ENCODE measurements at regions not wholly inside any gene's neighbourhood (a gene's known extent, or its start where the extent isn't known, plus 50 kb on each side); places are given as distances from the start of the nearest gene placed in this dataset.

DNA sequence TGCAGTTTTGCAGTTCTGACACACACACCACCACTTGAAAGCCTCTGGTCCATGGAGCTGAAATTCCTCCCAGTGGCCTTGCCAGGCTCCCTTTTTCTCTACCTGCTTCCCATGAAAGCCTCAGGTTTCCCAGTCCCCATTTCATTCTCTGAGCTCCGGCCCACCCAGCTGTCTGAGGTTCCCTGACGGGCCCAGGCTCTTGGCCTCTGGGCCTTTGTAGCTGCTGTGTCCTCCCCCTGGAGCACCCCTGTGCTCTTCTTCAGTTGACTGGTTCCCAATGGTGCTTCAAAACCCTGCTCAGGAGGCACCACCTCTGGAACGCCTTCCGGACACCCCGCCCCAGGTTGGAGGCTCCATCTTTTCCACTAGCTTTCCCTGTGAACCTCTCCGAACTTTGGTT, 155.9 kb upstream of the SHB start:
- DNase-seq: no peak

DNA sequence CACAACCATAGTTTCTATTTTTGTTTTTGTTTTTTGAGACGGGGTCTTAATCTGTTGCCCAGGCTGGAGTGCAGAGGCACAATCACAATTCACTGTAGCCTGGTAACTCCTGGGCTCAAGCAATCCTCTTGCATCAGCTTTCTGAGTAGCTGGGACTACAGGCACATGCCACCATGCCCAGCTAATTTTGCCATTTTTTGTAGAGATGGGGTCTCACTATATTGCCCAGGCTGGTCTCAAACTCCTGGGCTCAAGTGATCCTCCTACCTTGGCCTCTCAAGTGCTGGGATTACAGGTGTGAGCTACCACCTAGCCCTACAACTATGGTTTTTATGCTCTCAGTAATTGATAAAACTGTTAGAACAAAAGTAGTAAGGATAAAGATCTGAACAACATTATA, 147.5 kb upstream of the SHB start:
- DNase-seq: no peak

DNA sequence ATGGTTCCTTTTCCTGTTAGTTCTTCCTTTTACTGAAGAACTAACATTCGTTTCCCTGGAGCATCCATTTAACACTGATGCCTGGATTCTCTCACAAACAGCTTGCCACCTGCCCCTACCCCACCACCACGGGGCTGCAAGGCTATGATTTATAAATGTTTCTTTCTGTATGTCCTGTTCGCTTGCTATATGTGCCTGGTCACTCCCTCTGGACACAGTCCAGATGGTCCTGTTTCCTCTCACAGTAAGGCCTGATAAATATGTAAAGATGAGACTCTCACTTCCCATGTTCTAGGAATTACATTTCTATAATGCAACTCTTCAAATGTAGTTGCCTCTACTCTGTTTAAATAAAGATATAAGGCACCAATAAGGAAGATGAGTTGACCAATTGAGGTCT, 146.4 kb upstream of the SHB start:
- no peak for DNase-seq

GRCh38 chr9:38214432-38214831, 145.4 kb upstream of the SHB start:
- no peak for DNase-seq

DNA sequence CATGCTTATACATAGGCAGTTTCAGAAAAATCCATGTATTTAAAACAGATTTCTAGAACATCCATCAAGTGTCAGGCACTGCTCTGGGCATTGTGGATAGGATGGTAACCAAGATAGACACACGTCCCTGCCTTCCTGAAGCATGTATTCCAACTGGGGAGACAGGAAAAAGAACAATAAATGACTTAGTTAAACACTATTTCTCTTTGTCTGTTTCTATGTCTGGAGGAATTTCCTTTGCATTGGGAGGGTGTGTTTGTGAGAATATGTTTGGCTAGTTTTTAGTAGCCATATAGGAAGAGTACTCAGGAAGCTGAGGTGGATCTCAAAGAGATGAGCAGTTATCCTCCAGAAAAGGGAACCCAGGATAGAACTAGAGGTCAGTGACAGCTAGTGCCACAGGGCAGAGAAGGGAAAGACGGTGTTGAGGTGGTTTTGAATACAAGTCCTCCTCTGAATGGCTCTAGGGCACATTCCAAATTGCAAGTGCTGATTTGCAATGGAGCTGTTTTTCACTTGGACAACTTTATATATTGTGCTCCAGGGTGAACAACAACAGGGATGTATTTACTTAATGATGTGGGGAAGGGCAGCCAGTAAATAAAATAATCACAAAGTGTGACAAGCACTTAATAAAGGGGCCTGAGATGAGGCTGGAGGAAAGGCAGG, 144.7 kb upstream of the SHB start:
- DNase-seq: no peak

GRCh38 chr9:38212016-38212415, 143.0 kb upstream of the SHB start:
- DNase-seq: no peak

GRCh38 chr9:38211002-38211401, 142.0 kb upstream of the SHB start:
- no peak for DNase-seq

- no peak for DNase-seq
These were observed 139.3 kb upstream of the SHB start for GRCh38 chr9:38208206-38208901.

DNA sequence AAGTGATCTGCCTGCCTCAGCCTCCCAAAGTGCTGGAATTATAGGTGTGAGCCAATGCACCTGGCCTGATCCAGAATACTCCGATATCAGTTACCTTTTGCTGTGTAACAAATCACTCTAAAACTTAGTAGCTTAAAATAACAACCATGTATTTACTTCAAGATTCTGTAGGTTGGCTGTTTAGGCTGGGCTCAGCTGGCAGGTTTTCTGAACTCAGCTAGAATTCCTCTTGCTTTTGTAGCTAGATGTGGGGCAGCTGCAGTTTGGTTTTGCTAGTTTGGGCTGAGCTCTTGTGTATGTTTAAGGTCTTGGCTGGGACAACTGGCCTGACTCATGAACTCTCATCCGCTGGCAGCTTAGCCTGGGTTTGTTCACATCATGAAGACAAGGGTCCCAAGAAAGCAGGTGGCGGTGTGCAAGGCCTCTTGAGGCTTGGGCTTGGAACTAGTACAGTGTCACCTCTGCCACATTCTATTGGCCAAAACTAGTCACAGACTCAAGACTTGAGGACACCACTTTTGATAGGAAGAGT, 138.3 kb upstream of the SHB start:
- no peak for DNase-seq

DNA sequence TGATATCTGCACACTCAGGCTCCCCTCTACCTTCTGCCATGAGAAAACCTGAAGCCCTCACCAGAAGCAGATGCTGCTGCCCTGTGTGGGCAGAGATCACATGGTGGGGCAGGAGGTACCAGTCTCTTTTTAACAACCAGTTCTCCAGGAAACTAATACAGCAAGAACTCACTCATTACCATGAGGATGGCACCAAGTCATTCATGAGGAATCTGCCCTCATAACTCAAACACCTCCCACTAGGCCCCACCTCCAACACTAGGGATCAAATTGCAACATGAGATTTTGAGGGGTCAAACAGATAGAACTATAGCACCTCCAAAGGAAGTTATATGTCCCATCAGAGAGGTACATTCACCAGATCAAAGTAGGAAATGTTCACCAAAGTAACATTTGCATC, 136.3 kb upstream of the SHB start:
- DNase-seq: no peak

DNA sequence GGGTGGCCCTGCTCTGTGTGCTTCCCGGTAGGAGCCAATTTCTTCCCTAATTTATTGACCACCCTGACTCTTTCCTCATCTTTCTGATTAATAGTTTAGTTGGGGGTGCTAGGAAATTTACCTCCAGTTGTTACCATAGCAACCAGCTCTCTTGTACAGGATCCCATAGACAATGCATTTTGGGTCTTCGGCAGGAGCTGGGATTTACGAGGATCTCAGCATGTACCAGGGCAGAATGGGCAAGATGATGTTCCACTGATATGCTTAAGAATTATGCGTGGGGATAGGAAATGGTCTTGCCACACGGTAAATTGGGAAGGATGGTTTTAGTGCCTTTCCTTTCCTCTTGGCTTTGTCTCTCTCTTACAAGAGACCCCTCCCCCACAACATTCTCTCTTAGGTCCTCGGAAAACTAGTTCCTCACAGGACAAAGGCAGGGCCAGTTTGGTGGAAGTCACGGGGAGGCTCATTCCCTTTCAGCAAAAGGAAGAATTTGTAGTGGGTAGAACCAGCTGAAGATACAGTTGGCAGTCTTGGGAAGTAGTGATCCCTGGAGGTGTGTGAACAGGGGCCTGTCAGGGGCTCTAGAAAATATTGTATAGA, 133.4 kb upstream of the SHB start:
- DNase-seq: no peak

GRCh38 chr9:38201844-38202243, 132.8 kb upstream of the SHB start:
- no peak for DNase-seq

DNA sequence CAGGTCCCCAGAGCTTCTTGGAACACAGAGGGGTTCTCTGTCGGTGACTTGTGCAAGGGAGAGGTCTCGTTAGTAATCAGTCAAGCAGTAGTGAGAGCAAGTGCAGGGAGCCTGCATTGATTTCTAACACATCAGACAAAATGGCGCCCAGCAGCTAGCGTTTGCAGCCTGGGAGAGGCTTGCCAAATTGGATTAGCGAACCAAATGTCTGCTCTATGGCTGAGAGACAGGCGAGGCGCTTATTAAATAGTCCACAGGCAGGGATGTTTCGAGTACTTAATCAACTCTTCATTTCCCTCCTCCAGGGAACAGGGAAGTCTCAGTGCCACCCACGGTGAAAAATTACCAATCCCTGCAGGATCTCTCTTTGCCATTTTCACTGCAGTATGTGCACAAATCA, 131.4 kb upstream of the SHB start:
- no peak for DNase-seq

GRCh38 chr9:38198140-38198539, 129.1 kb upstream of the SHB start:
- DNase-seq: no peak

- no peak for DNase-seq
These were observed 127.7 kb upstream of the SHB start for GRCh38 chr9:38196714-38197113.

GRCh38 chr9:38195737-38196161, 126.7 kb upstream of the SHB start:
- no peak for DNase-seq

DNA sequence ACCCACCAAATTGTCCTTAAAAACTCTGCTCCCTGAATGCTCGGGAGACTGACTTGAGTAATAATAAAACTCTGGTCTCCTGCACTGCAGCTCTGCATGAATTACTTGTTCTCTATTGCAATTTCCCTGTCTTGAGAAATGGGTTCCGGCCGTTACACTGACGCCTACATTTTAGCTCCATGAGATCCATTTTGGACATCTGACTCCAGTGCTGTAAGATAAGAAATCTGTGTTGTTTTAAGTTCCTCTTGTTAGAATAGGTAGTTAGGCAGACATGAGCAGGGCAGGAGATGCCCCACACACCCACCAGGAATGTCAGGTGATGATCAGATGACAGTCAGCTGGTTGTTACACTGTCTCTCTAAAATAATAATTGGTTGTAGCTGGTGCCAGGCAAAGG, 125.8 kb upstream of the SHB start:
- DNase-seq: no peak

- no peak for DNase-seq
These were observed 123.8 kb upstream of the SHB start for GRCh38 chr9:38192731-38193265.

DNA sequence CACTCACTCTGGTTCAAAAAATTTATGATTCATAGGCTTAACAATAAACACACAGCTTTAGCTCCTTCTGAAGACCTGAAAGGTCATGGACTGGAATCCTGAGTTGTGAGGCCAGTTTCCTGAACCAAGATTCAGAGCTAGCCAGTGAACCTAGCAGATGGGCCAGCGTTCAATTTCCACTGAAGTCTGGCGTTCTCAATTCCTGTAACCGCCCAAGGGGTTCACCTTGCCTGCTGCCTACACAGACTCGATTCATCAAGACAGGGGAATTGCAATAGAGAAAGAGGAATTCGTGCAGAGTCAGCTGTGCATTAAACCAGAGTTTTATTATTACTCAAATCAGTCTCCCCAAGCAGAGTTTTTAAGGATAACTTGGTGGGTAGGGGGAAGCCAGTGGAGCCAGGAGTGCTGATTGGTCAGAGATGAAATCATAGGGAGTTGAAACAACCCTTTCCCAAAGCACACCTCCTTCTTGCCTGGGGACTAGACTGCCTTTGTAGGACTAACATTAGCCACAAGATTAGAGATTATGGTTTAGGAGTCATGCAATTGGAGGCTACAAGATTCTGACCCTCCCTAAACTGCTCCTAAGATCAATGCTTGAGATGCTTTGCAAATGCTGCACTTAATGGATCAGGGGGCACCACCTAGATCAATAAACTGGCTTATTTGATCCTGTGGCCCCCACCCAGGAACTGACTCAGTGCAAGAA, 117.5 kb upstream of the SHB start:
- no peak for DNase-seq

GRCh38 chr9:38185647-38186403, 116.8 kb upstream of the SHB start:
- DNase-seq: no peak

DNA sequence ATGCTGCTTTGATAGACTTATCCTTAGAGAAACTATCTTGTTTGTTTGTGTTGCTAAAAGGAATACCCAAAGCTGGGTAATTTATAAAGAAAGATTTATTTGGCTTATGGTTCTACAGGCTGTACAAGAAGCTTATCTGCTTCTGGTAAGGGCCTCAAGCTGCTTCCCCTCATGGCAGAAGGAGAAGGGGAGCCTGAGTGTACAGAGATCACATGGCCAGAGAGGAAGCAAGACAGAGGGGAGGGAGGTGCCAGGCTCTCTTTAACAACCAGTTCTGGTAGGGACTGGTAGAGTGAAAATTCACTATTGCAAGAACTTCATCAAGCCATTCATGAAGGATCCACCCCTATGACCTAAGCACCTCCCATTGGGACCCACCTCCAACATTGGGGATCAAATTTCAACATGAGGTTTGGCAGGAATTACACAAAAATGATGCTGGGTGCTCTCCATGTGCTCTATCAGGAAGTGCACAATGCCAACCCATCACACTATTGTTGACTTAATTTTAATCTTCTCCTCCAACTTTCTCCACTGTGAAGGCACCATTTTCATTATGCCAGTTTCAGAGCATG, 115.1 kb upstream of the SHB start:
- DNase-seq: no peak

DNA sequence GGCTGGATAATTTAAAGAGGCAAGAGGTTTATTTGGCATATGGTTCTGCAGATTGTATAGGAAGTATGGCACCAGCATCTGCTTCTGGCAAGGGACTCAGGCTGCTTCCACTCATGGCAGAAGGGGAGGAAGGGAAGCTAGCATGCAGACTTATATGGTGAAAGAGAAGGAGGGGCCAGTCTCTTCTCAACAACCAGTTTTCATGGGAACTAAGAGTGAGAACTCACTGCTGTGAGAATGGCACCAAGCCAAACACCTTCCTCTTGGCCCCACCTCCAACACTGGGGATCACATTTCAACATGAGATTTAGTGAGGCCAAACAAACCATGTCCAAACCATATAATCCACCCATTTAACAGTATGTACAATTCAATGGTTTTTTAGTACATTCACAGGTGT, 113.3 kb upstream of the SHB start:
- no peak for DNase-seq

Measured in activated naive CD4-positive, alpha-beta T cell treated with Interleukin-2 at 50 U/mL for 16 hours (primary cell).